Medulla oblongata (tissue), 1 donor: ENCODE measurements at regions not wholly inside any gene's neighbourhood (a gene's known extent, or its start where the extent isn't known, plus 50 kb on each side); places are given as distances from the start of the nearest gene placed in this dataset.
"Not testable (repeated sequence)": the region's sequence is repeated elsewhere in the genome, so short reads cannot be mapped to it uniquely, and the experiment has no call there.

Source experiments
- DNase-seq: peaks from one replicate; pipeline ENCODE4 v3.0.0-alpha.2; 2015; ENCODE audit errors: extremely low spot score

GRCh38 chr6:27591699-27592480 is 119.0 kb upstream of the ZNF184 start:
- peak; percentile 18 for DNase-seq

GRCh38 chr6:27585316-27585715 is 112.4 kb upstream of the ZNF184 start:
- not testable (repeated sequence) for DNase-seq

DNA sequence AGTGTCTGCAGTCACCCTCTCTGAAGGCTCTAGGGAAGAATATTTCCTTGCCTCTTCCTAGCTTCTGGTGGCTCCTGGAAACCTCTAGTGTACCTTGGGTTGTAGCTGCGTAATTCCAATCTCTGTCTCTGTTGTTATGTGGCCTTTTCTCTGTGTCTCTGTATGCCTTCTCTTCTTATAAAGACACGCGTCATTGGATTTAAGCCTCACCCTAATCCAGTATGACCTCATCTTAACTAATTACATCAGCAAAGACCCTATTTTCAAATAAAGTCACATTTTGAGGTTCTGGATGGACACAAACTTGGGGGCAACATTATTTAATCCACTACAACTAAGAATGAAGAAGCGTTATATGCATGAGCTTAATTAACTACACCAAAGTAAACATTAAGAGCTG is 111.4 kb upstream of the ZNF184 start:
- DNase-seq: no peak

DNA sequence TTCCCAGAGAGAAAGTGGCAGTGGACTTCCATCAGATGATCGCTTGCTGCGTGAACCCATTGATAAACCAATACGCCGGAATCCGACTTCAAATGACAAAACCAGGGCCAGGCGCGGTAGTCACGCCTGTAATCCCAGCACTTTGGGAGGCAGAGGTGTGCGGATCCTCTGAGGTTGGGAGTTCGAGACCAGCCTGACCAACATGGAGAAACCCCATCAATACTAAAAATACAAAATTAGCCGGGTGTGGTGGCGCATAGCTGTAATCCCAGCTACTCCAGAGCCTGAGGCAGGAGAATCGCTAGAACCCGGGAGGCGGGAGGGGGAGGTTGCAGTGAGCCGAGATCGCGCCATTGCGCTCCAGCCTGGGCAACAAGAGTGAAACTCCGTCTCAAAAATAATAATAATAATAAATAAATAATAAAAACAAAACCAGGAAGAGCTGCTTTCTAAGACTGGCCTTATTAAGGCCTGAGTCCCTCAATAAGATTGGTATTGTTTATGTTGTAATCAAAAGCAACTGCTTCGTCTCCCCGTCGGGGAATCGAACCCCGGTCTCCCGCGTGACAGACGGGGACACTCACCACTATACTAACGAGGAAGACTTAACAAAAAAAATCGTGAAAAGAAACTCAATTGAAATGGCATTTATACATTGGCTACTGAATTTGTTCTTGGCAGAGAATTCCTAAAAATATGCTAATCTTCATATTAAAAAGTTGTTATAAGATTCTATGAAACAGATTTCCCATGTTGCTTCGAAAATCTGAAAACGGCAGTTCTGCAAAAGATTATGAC is 110.2 kb upstream of the ZNF184 start:
- peak; percentile 9 for DNase-seq

- no peak for DNase-seq
Measured at GRCh38 chr6:27579973-27580372, 107.1 kb upstream of the ZNF184 start.

- no peak for DNase-seq
Measured at GRCh38 chr6:27577922-27578321, 105.0 kb upstream of the ZNF184 start.

- no peak for DNase-seq
Measured at GRCh38 chr6:27575594-27576361, 102.9 kb upstream of the ZNF184 start.

DNA sequence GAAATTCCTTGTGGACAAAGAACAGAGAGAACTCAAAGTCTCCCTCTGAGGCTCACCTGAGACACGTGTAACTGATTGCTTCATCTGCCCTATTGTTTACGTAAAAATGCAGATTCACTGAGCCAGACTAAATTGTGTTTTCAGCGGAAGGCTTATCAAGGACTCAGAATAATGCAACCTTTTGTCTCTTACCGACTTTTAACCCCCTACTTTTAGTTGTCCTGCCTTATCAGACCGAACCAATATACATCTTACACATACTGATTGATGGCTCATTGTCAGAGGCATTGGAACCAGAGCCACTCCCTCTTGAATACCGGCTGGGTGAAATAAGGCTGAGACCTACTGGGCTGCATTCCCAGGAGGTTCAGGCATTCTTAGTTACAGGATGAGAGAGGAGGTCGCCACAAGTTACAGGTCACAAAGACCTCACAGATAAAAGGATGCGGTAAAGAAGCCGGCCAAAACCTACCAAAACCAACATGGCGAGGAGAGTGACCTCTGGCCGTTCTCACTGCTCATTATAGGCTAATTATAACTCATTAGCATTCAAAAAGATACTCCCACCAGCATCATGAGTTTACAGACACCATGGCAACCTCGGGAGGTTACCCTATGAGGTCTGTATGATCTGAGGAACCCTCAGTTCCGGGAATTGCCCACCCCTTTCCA is 95.5 kb upstream of the ZNF184 start:
- DNase-seq: no peak

DNA sequence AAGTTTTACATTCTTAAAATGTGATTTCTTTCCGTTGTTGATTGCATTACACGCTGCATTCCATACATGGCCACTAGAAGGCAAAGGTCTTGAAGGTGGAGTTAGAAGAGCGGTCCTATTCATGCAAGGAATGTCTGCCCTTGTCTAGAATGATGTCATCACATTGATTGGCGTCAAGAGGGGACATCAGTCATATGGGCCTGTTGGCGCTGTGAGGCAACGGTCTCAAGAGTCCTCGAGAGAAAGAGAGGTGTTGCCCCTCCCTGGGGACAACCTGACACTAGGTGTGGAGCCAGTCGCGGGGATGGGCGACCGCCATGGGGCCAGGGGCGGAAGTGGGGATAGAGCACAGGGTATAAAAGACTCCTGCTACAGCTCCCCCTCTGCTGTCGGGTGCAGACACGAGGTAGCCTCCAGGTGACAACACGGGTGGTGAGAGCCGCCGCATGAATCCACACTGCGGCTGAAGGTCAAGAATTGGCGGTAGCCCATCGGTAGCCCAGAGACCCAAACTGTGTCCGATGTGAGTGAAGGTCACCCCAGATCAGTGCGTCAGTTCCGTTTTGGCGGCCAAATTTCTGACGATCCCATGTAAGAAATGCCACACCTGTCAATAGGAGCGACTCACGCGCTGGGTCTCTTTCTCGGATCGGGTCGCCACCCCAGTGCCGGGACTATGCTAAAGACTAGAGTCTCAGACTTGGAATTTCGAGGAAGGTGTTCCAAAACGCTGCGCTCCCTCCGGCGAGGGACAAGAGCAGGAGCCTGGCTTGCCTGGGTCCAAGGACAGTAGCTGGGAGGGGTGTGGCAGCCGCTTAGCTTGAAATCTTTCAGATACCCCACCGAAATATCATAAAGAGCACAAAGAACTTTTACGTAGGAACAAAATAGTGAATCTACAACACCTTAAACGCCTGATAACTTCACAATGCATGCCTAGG is 93.2 kb upstream of the ZNF184 start:
- no peak for DNase-seq

DNA sequence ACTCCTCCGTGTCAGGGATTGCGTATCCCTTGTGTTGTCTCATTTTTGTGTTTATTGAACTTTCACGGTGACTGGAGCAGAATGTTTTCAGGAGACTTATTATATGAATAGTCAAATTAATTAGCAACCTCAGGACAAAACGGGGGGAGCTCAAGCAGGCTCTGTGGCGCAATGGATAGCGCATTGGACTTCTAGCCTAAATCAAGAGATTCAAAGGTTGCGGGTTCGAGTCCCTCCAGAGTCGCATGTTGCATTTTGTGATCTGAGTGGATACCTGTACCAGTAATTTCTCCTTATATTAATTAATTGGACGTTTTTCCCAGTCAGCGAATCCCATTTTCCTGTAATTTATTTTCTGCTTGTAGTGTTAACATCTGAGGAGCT is 89.1 kb upstream of the ZNF184 start:
- no peak for DNase-seq

GRCh38 chr6:27558028-27558724 is 85.3 kb upstream of the ZNF184 start:
- DNase-seq: no peak

GRCh38 chr6:27556406-27556805 is 83.5 kb upstream of the ZNF184 start:
- DNase-seq: no peak

DNA sequence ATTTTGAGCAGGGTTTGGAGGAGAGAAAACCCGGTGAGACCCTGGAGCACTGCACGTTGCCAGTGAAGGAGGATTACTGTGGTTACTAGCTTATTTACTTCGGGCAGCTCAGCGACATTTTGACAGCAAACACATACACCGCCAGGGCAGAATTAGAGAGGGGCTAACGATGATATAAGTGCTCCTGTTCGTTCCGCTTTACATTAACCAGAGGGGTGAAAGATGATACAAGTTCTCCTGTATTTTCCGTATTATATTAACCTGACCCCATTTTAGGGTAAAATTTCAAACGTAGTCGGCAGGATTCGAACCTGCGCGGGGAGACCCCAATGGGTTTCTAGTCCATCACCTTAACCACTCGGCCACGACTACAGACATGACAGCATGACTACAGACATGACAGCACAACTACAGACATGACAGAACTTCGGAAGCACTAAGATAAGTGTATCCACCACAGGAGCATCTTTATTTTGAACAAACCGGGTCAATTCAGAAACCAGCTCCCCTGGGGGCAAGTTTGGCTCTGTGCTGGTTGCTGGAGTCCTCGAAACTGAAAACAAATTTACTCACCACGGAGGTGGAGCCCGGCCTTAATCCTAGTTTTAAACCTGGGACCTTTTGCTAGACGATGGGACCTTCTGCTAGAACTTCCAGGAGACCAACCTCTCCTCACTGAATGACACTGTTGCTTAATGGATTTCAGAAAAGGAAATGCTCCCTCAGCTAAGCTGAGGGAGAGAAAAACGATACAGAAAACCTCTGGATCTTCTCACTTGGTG is 80.4 kb upstream of the ZNF184 start:
- no peak for DNase-seq

DNA sequence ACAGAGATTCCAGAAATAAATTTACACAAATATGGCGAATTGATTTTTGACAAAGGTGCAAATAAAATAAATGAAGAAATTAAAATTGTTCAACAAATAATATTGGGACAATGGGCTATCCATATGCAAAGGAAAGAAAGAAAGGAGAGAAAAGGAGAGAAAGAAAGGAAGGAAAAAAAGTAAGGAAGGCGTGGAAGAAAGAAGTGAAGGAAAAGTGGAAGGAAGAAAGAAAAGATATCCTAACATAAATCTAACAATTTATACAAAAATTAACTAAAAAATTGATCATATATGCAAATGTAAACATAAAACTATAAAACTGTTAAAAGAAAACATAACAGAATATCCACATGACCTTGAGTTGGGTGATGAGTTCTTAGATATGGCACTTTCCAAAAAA is 78.7 kb upstream of the ZNF184 start:
- DNase-seq: no peak

GRCh38 chr6:27550692-27551091 is 77.8 kb upstream of the ZNF184 start:
- DNase-seq: no peak

DNA sequence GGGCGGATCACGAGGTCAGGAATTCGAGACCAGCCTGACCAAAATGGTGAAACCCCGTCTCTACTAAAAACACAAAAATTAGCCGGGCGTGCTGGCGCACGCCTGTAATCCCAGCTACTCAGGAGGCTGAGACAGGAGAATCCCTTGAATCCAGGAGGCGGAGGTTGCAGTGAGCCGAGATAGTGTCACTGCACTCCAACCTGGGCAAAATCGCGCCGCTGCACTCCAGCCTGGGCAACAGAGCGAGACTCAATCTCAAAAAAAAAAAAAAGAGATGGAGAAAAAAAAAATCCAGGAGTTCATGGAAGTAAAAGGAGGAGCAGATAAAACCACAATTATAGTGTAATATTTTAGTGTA is 76.3 kb upstream of the ZNF184 start:
- not testable (repeated sequence) for DNase-seq

DNA sequence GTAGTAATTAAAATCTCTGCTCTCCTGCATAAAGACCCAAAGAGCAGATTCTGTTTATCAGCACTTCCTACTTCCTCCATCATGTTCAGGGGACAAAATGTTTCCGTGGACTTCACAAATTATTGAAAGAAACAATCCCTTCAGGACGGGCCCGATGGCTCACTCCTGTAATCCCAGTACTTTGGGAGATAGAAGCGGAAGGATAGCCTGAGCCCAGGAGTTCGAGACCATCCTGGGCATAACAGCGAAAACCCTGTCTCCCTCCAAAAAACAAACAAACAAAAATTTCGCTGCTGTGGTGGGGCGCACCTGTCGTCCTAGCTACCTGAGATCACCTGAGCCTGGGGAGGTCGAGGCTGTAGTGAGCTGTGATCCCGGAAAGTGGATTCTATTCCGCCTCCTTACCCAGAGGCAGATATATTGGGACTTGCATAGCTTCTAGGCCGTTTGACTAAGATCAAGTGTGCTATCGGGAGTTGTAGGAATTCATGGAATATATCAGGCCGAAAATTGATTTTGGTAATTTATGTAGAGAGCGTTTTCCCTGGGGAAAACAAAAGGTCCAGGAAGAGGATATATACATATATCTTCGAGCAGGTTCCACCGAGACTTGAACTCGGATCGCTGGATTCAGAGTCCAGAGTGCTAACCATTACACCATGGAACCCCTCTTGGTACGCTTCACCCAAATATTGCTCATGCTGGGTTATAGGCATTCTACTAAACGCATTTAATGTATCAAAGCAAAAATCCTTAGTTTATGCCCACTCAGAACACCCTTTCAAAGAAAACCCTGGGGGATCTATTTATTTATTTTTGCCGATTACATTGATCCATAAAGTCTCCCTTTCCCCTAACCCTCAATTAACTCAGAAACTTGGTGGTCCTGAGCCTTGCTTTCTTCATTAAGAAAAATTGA is 74.5 kb upstream of the ZNF184 start:
- no peak for DNase-seq

DNA sequence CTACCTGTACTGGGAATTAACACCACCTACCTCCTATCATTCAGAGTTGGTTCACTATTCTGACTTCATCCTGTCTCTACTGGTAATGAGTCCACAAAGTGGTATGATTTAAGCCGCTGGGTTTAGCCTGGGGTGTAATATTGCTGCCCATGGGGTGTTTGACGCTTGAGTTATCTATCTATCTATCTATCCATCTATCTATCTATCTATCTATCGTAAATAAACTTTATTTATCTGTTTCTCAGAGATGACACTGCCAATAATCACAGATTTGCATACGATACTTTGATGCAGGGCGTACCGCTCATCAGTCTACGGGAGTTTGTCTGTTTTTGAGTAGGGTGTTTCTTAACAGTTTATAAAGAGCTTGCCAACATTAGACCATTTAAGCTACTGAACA is 73.6 kb upstream of the ZNF184 start:
- no peak for DNase-seq
